Caco-2 (cell line): ENCODE measurements at regions not wholly inside any gene's neighbourhood (a gene's known extent, or its start where the extent isn't known, plus 50 kb on each side); places are given as distances from the start of the nearest gene placed in this dataset.

Experiments used
- BruUV-seq: library from RNA; stranded (reverse); fragments of 400-500 nt; replicated peaks from 2 replicates; lab custom pipeline; 2021; lab: Mats Ljungman, UMichigan
- CTCF ChIA-PET: fragments of 300-600 bp; sonication (Branson Sonifier 250); formaldehyde crosslinking; loops from one replicate; lab custom pipeline; 2022; ENCODE audit warnings: antibody characterized with exemption; lab: Charles Lee
- POLR2A ChIA-PET: fragments of 300-600 bp; sonication (Branson Sonifier 250); formaldehyde crosslinking; loops from one replicate; lab custom pipeline; 2022; ENCODE audit warnings: antibody characterized with exemption; lab: Charles Lee
- DNase-seq, 2 experiments: peaks; one replicate each; pipeline versions ENCODE4 v3.0.0 to v3.0.0-alpha.2; 2020 to 2022
- H3K27me3 ChIP-seq: replicated peaks from 2 replicates; pipeline ENCODE4 v1.6.0; 2011; ENCODE audit warnings: low read length; ENCODE audit not compliant: control insufficient read depth, insufficient read depth
- H3K36me3 ChIP-seq: 2 replicates; pipeline ENCODE4 v1.5.1; 2011; ENCODE audit warnings: low read length; ENCODE audit not compliant: control insufficient read depth, insufficient read depth
- H3K4me1 ChIP-seq: fragments of 250-450 bp; sonication (Bioruptor Pico); 2 replicates; pipeline ENCODE4 v1.5.1; 2020; ENCODE audit warnings: mild to moderate bottlenecking
- H3K4me3 ChIP-seq: 2 replicates; pipeline ENCODE4 v1.5.1; 2011; ENCODE audit warnings: low read depth, mild to moderate bottlenecking, control low read depth, low read length
- H3K9me3 ChIP-seq: fragments of 250-450 bp; sonication (Bioruptor Pico); 2 replicates; pipeline ENCODE4 v1.5.1; 2020; ENCODE audit warnings: mild to moderate bottlenecking, moderate library complexity
- H3K27ac Mint-ChIP-seq: one replicate; pipeline ENCODE4 v1.8.0; 2022; ENCODE audit warnings: mixed read lengths; ENCODE audit not compliant: unreplicated experiment
- H3K27me3 Mint-ChIP-seq: one replicate; pipeline ENCODE4 v1.8.0; 2022; ENCODE audit warnings: mixed read lengths; ENCODE audit not compliant: insufficient read depth, unreplicated experiment
- H3K36me3 Mint-ChIP-seq: one replicate; pipeline ENCODE4 v1.8.0; 2022; ENCODE audit warnings: mild to moderate bottlenecking, mixed read lengths; ENCODE audit not compliant: insufficient read depth, unreplicated experiment
- H3K4me1 Mint-ChIP-seq: one replicate; pipeline ENCODE4 v1.8.0; 2022; ENCODE audit warnings: low read depth, mixed read lengths; ENCODE audit not compliant: unreplicated experiment
- H3K4me3 Mint-ChIP-seq: one replicate; pipeline ENCODE4 v1.8.0; 2022; ENCODE audit warnings: mild to moderate bottlenecking, moderate library complexity, mixed read lengths; ENCODE audit not compliant: unreplicated experiment
- H3K9me3 Mint-ChIP-seq: one replicate; pipeline ENCODE4 v1.8.0; 2022; ENCODE audit warnings: mixed read lengths; ENCODE audit not compliant: unreplicated experiment
- CTCF ChIP-seq, 2 experiments: fragments of 200-600 bp in 1 of 2; IDR thresholded peaks; 1 replicate in 1 of 2; 2 replicates in 1 of 2; pipeline versions ENCODE4 v1.5.1 to v1.8.0; 2011 to 2022; ENCODE audit warnings: antibody characterized with exemption in 1 of 2, control low read depth in 1 of 2, inconsistent platforms in 1 of 2, low read depth in 1 of 2, low read length in 1 of 2, mild to moderate bottlenecking in 1 of 2, moderate library complexity in 1 of 2; ENCODE audit not compliant: insufficient read depth in 1 of 2, severe bottlenecking in 1 of 2, unreplicated experiment in 1 of 2
- intact Hi-C: fragments of 100-400 bp; cut with micrococcal nuclease; formaldehyde crosslinking; loops from one replicate; pipeline ENCODE4 v1.10.0; 2022; ENCODE audit not compliant: unreplicated experiment

GRCh38 chr2:201536754-201537153, 85.2 kb downstream of the STRADB start:
- H3K27ac Mint-ChIP-seq: no peak overlapping the region
- H3K9me3 Mint-ChIP-seq: peaks cover 20% of the 10 kb centered on the region
- H3K4me1 Mint-ChIP-seq: no peaks in the 10 kb centered on the region
- no TSS peak for BruUV-seq
- DNase-seq: no peak
- peaks cover 3% of the 10 kb centered on the region; the same call in 1 of the 2 replicates for H3K9me3 ChIP-seq
- no peaks in the 10 kb centered on the region for H3K27me3 ChIP-seq
- H3K4me3 ChIP-seq: no peak overlapping the region
- intact Hi-C loops: no loop called here
- no peaks in the 10 kb centered on the region; the same call in 1 of the 2 replicates for H3K4me1 ChIP-seq
- no peaks in the 10 kb centered on the region for H3K27me3 Mint-ChIP-seq
- H3K4me3 Mint-ChIP-seq: no peak overlapping the region
- no peaks in the 10 kb centered on the region for H3K36me3 Mint-ChIP-seq
- POLR2A ChIA-PET: no interaction called here
- CTCF ChIA-PET: no interaction called here
- H3K36me3 ChIP-seq: no peaks in the 10 kb centered on the region
- TF ChIP-seq CTCF (IDR thresholded peaks at IDR 0.05; ENCODE audit: insufficient read depth in 1 of 2, low read depth in 1 of 2, low read length in 1 of 2, severe bottlenecking in 1 of 2, unreplicated experiment in 1 of 2): no peak

DNA sequence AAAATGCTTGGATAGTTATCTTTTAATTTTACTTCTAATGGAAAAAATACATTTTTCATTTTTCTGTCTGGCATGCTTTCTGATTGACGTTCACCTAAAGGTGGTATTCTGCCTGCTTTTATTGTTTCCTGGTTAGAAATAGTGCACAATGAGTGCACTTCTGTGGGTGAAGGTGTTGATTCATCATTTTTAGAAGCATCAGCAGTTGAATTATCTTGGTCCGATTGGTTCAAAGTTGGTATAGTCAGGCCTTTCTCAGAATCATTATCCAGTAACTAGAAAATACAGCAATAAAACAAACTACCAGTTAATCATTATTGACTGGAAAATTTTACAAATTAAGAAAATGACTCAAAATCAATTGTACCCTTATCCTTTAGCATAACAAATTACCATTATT, 84.5 kb downstream of the STRADB start:
- no TSS peak for BruUV-seq
- Mint-ChIP-seq H3K9me3 (peaks cover 27% of the 10 kb centered on the region), H3K27ac (no peak overlapping the region), H3K27me3 (no peaks in the 10 kb centered on the region), H3K4me3 (no peak overlapping the region), H3K4me1 (no peaks in the 10 kb centered on the region), H3K36me3 (no peaks in the 10 kb centered on the region)
- no peak for DNase-seq
- Histone ChIP-seq H3K9me3 (peaks cover 3% of the 10 kb centered on the region; the same call in 1 of the 2 replicates), H3K4me1 (no peaks in the 10 kb centered on the region; the same call in 1 of the 2 replicates), H3K4me3 (no peak overlapping the region), H3K27me3 (no peaks in the 10 kb centered on the region), H3K36me3 (no peaks in the 10 kb centered on the region)
- ChIA-PET CTCF (no interaction called here), POLR2A (no interaction called here)
- intact Hi-C loops: no loop called here
- TF ChIP-seq CTCF (IDR thresholded peaks at IDR 0.05; ENCODE audit: insufficient read depth in 1 of 2, low read depth in 1 of 2, low read length in 1 of 2, severe bottlenecking in 1 of 2, unreplicated experiment in 1 of 2): no peak

GRCh38 chr2:201532686-201533304, 81.3 kb downstream of the STRADB start:
- Histone ChIP-seq H3K36me3 (no peaks in the 10 kb centered on the region), H3K4me3 (no peak overlapping the region), H3K27me3 (no peaks in the 10 kb centered on the region), H3K4me1 (no peaks in the 10 kb centered on the region; the same call in 1 of the 2 replicates), H3K9me3 (peaks cover 14% of the 10 kb centered on the region; the same call in 1 of the 2 replicates)
- no peaks in the 10 kb centered on the region for H3K36me3 Mint-ChIP-seq
- H3K27ac Mint-ChIP-seq: no peak overlapping the region
- intact Hi-C loops: no loop called here
- H3K4me3 Mint-ChIP-seq: no peak overlapping the region
- DNase-seq: no peak
- BruUV-seq: no TSS peak
- no peak for TF ChIP-seq CTCF (IDR thresholded peaks at IDR 0.05; ENCODE audit: insufficient read depth in 1 of 2, low read depth in 1 of 2, low read length in 1 of 2, severe bottlenecking in 1 of 2, unreplicated experiment in 1 of 2)
- H3K27me3 Mint-ChIP-seq: no peaks in the 10 kb centered on the region
- no peaks in the 10 kb centered on the region for H3K4me1 Mint-ChIP-seq
- ChIA-PET POLR2A (no interaction called here), CTCF (no interaction called here)
- H3K9me3 Mint-ChIP-seq: peaks cover 53% of the 10 kb centered on the region
